ENCODE measurements at regions not wholly inside any gene's neighbourhood (a gene's known extent, or its start where the extent isn't known, plus 50 kb on each side); places are given as distances from the start of the nearest gene placed in this dataset.
"Not testable (repeated sequence)": the region's sequence is repeated elsewhere in the genome, so short reads cannot be mapped to it uniquely, and the experiment has no call there.

- DNase-seq (ENCODE audit: low read depth in 2 of 2): no peak
These were observed 153.2 kb upstream of the THBS2 start for GRCh38 chr6:169406804-169407203.

GRCh38 chr6:169406034-169406433, 152.4 kb upstream of the THBS2 start:
- DNase-seq (ENCODE audit: low read depth in 2 of 2): no peak

GRCh38 chr6:169404828-169405227, 151.2 kb upstream of the THBS2 start:
- DNase-seq (ENCODE audit: low read depth in 2 of 2): no peak

GRCh38 chr6:169398342-169399105, 144.9 kb upstream of the THBS2 start:
- DNase-seq (ENCODE audit: low read depth in 2 of 2): no peak

GRCh38 chr6:169397684-169398083, 144.0 kb upstream of the THBS2 start:
- DNase-seq (ENCODE audit: low read depth in 2 of 2): no peak

- no peak for DNase-seq (ENCODE audit: low read depth in 2 of 2)
These were observed 143.0 kb upstream of the THBS2 start for GRCh38 chr6:169396554-169397163.

- not testable (repeated sequence) for DNase-seq (ENCODE audit: low read depth in 2 of 2)
These were observed 142.4 kb upstream of the THBS2 start for GRCh38 chr6:169396009-169396539.

GRCh38 chr6:169395080-169395805, 141.6 kb upstream of the THBS2 start:
- DNase-seq (ENCODE audit: low read depth in 2 of 2): no peak

- no peak for DNase-seq (ENCODE audit: low read depth in 2 of 2)
These were observed 140.1 kb upstream of the THBS2 start for GRCh38 chr6:169393753-169394152.

GRCh38 chr6:169391473-169392071, 137.9 kb upstream of the THBS2 start:
- DNase-seq (ENCODE audit: low read depth in 2 of 2): no peak

- no peak for DNase-seq (ENCODE audit: low read depth in 2 of 2)
These were observed 134.9 kb upstream of the THBS2 start for GRCh38 chr6:169388395-169389166.

GRCh38 chr6:169387809-169388383, 134.2 kb upstream of the THBS2 start:
- no peak for DNase-seq (ENCODE audit: low read depth in 2 of 2)

- DNase-seq (ENCODE audit: low read depth in 2 of 2): peak; percentile 79 to 81
These were observed 132.9 kb upstream of the THBS2 start for GRCh38 chr6:169386411-169387057.

- no peak for DNase-seq (ENCODE audit: low read depth in 2 of 2)
These were observed 131.7 kb upstream of the THBS2 start for GRCh38 chr6:169385237-169385880.

- no peak for DNase-seq (ENCODE audit: low read depth in 2 of 2)
These were observed 130.6 kb upstream of the THBS2 start for GRCh38 chr6:169384291-169384690.

- no peak for DNase-seq (ENCODE audit: low read depth in 2 of 2)
These were observed 129.6 kb upstream of the THBS2 start for GRCh38 chr6:169383265-169383664.

GRCh38 chr6:169382735-169383134, 129.1 kb upstream of the THBS2 start:
- DNase-seq (ENCODE audit: low read depth in 2 of 2): no peak

- no peak for DNase-seq (ENCODE audit: low read depth in 2 of 2)
These were observed 128.3 kb upstream of the THBS2 start for GRCh38 chr6:169381988-169382387.

- DNase-seq (ENCODE audit: low read depth in 2 of 2): no peak
These were observed 126.8 kb upstream of the THBS2 start for GRCh38 chr6:169380493-169380892.

- no peak for DNase-seq (ENCODE audit: low read depth in 2 of 2)
These were observed 125.9 kb upstream of the THBS2 start for GRCh38 chr6:169379495-169380070.

All from fibroblast of skin of left biceps (primary cell).